SK-N-MC (cell line): ENCODE measurements at regions not wholly inside any gene's neighbourhood (a gene's known extent, or its start where the extent isn't known, plus 50 kb on each side); places are given as distances from the start of the nearest gene placed in this dataset.

ENCODE experiments used
- EZH2 ChIP-seq: fragments of 200-600 bp; sonication (generic); IDR thresholded peaks from one replicate; pipeline ENCODE4 v1.6.1; 2017; ENCODE audit warnings: antibody characterized with exemption
- POLR2AphosphoS5 ChIP-seq: IDR thresholded peaks from 2 replicates; pipeline ENCODE4 v1.6.1; 2012; ENCODE audit warnings: mild to moderate bottlenecking, low read depth, low read length, borderline replicate concordance

DNA sequence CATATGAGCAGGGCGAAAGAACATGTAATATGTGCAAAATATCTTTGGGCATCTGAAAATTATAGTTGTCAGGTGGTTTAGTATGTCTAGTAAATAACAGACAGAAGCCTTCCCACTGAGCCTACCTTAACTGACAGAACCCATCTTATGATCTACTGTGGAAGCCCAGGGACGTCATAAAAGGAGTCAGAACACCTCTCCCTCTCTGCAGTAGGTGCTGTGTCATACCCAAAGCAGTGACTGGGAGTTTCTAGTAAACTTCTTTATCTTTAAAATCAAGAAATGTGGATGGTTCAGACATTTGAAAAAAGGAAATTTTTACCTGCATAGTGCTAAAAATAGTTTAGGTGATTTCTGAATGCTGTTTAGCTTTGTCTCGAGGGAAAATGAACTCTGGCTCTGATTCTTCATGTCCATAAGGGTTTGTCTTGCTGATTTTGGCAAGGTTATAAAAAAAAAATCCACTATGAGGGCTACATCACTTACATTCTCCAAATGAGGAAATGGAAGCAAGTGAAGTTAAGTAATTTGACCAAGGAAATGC, 104.0 kb downstream of the NUDT12 start:
- no peak for TF ChIP-seq EZH2
- no peak for TF ChIP-seq POLR2AphosphoS5
